Type B pancreatic cell (in vitro differentiated cells): ENCODE measurements at regions not wholly inside any gene's neighbourhood (a gene's known extent, or its start where the extent isn't known, plus 50 kb on each side); places are given as distances from the start of the nearest gene placed in this dataset.

Experiments
- DNase-seq: peaks from one replicate; pipeline ENCODE4 v3.0.0; 2021; ENCODE audit warnings: mixed read lengths; ENCODE audit not compliant: unreplicated experiment; ENCODE audit errors: extremely low spot score
- H3K27ac Mint-ChIP-seq: 2 replicates; pipeline ENCODE4 v1.8.0; 2021; ENCODE audit warnings: mild to moderate bottlenecking, mixed read lengths
- H3K27me3 Mint-ChIP-seq: 2 replicates; pipeline ENCODE4 v1.8.0; 2021; ENCODE audit warnings: mixed read lengths
- H3K36me3 Mint-ChIP-seq: 2 replicates; pipeline ENCODE4 v1.8.0; 2021; ENCODE audit warnings: mixed read lengths
- H3K4me1 Mint-ChIP-seq: one replicate; pipeline ENCODE4 v1.8.0; 2021; ENCODE audit warnings: mixed read lengths; ENCODE audit not compliant: unreplicated experiment
- H3K4me3 Mint-ChIP-seq: 2 replicates; pipeline ENCODE4 v1.8.0; 2021; ENCODE audit warnings: mild to moderate bottlenecking, mixed read lengths
- H3K9me3 Mint-ChIP-seq: 2 replicates; pipeline ENCODE4 v1.8.0; 2021; ENCODE audit warnings: mixed read lengths
- TF ChIP-seq, protein P1 (sequence below): fragments of 200-600 bp; sonication (generic); conservative IDR thresholded peaks from 2 replicates; pipeline ENCODE4 v1.5.0; 2021; ENCODE audit warnings: antibody characterized with exemption, mild to moderate bottlenecking

DNA sequence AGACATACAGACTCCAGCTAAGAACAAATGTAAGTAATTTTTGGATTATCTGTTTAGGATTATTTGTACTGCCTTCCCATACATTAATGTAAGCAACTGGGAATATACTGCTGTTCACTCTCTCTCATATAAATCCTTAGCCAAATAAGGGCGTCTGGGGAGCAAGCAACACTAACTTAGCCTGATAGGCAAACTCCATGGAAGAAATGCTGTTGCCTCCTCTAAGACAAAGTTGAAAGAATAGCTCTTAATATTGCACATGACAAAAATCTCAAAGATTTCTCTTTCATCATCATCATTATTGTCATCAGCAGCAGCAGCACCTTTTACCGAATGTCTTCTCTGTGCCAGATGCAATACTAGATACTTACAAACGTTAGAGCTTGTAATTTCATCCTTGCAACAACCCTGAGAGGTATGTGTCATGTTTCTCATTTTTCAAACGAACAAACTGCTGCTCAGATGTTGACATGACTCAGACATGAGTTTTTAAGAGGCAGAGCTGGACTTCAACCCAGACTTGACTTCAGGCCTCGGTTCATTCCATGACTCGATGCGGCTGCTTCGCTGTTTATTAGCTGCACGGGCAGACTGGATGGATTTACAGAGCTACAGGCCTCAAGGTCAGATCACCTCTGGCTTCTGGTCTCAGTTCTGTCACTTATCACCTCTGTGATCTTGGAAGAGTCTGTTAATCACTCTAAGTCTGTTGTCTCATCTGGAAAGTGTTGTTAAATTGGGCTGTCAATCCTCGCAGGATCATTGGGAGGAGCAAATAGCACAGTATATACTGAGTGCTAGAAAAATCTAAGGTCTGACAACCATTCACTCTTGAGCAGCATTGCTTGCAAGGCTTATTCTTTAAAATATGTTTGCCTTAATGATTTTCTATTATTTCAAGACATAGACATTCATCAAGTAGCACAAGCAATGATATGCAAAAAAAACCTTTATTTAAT, 126.3 kb upstream of the CELF2 start:
- peaks cover 80% of the 10 kb centered on the region for H3K27me3 Mint-ChIP-seq
- no peak overlapping the region for H3K27ac Mint-ChIP-seq
- H3K4me3 Mint-ChIP-seq: no peak overlapping the region
- H3K9me3 Mint-ChIP-seq: peaks cover 8% of the 10 kb centered on the region
- no peaks in the 10 kb centered on the region for H3K36me3 Mint-ChIP-seq
- TF ChIP-seq, protein P1, sequence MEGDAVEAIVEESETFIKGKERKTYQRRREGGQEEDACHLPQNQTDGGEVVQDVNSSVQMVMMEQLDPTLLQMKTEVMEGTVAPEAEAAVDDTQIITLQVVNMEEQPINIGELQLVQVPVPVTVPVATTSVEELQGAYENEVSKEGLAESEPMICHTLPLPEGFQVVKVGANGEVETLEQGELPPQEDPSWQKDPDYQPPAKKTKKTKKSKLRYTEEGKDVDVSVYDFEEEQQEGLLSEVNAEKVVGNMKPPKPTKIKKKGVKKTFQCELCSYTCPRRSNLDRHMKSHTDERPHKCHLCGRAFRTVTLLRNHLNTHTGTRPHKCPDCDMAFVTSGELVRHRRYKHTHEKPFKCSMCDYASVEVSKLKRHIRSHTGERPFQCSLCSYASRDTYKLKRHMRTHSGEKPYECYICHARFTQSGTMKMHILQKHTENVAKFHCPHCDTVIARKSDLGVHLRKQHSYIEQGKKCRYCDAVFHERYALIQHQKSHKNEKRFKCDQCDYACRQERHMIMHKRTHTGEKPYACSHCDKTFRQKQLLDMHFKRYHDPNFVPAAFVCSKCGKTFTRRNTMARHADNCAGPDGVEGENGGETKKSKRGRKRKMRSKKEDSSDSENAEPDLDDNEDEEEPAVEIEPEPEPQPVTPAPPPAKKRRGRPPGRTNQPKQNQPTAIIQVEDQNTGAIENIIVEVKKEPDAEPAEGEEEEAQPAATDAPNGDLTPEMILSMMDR: no peak
- H3K4me1 Mint-ChIP-seq: peaks cover 7% of the 10 kb centered on the region
- no peak for DNase-seq

DNA sequence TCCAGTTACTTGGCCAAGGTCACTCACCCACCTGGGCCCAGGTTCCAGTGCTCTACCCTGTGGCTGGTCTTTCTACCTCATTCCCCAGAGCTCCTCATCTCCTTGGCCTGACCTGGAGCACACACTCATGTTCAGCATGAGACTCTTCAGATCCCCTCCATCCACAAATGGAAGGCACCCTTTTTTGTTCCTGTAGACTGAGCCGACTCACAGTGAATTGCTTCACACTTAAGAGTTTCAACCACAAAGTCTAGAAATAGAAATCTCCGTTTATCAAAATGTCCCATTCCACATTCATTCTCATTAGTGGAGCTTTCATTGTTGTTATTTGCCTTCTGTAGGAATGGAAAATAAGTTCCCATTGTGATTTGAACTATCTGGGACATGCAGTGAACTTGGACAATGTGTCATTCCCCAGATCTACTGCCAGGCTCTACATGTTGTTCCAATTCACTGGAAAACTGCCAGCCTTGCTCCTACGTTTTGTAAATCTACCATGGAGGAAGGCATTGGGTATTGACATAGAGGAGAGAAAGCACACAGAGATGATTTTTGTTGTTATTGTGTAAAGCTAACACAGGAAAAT, 125.3 kb upstream of the CELF2 start:
- H3K4me1 Mint-ChIP-seq: peaks cover 7% of the 10 kb centered on the region
- no peak for DNase-seq
- no peak overlapping the region for H3K27ac Mint-ChIP-seq
- peaks cover 8% of the 10 kb centered on the region for H3K9me3 Mint-ChIP-seq
- H3K36me3 Mint-ChIP-seq: no peaks in the 10 kb centered on the region
- TF ChIP-seq, protein P1: no peak
- peaks cover 81% of the 10 kb centered on the region for H3K27me3 Mint-ChIP-seq
- H3K4me3 Mint-ChIP-seq: no peak overlapping the region

DNA sequence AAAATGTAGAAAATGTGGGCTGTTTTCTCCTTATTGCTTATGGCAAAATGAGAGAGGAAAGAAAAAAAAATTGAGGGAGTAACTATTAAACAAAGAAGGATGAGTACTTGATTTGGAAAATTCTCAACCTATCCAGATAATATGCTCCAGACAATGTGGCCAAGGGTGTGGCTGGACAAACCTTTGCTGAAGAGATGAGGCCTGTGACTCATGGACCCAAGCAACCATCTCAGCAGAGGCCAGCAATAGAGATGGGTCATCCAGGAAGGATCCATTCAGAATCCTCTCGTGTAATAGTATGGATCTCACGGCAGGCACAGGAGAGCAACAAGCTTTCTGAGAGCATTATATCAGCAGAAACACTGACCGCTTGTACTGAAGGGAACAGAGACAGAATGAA, 120.3 kb upstream of the CELF2 start:
- TF ChIP-seq, protein P1: no peak
- Mint-ChIP-seq H3K27ac (no peak overlapping the region), H3K27me3 (peaks cover 82% of the 10 kb centered on the region), H3K9me3 (peaks cover 8% of the 10 kb centered on the region), H3K4me3 (no peak overlapping the region), H3K36me3 (no peaks in the 10 kb centered on the region), H3K4me1 (no peaks in the 10 kb centered on the region)
- DNase-seq: no peak

DNA sequence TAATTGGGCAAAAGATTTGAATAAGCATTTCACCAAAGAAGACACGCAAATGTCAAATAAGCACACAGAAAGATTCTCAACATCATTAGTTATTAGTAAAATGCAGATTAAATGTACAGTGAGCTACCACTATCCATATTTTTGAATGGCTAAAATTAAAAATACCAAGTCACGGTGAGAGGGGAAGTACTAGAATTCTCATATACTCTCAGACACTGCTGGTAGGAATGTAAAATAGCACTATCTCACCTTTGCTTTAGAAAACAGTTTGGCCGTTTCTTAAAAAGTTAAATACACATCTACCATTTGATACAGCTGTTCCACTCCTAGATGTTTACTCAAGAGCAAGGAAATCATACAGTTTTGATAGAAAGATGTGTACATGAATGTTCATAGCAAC, 115.8 kb upstream of the CELF2 start:
- no peaks in the 10 kb centered on the region for H3K9me3 Mint-ChIP-seq
- no peaks in the 10 kb centered on the region for H3K36me3 Mint-ChIP-seq
- H3K27me3 Mint-ChIP-seq: peaks cover 53% of the 10 kb centered on the region
- H3K4me3 Mint-ChIP-seq: no peak overlapping the region
- no peak for DNase-seq
- no peak overlapping the region for H3K27ac Mint-ChIP-seq
- H3K4me1 Mint-ChIP-seq: no peaks in the 10 kb centered on the region
- TF ChIP-seq, protein P1: no peak

DNA sequence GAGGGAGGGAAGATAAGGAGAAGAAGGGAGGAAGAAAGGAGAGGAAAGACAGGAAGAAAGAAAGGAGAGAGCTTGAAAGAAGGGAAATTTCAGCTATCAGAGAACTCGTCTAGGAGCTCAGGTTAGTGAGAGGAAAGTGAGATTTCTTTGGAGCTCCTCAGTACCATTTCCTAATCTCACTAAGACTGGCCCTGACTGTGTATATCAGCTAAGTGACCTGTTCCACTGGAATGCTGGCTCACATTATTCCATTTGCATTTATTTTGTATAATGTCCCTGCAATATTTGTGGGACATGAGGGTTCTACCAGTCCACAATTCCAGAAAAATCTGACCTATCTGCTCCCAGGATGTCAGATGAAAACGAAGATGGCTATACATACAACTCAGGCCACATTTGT, 114.7 kb upstream of the CELF2 start:
- no peaks in the 10 kb centered on the region for H3K9me3 Mint-ChIP-seq

More for the DNA sequence above, 114.7 kb upstream of the CELF2 start:
- Mint-ChIP-seq H3K36me3 (no peaks in the 10 kb centered on the region), H3K4me1 (no peaks in the 10 kb centered on the region), H3K27me3 (peaks cover 45% of the 10 kb centered on the region), H3K27ac (no peak overlapping the region), H3K4me3 (no peak overlapping the region)
- DNase-seq: no peak
- TF ChIP-seq, protein P1: no peak
